ENCODE measurements at regions not wholly inside any gene's neighbourhood (a gene's known extent, or its start where the extent isn't known, plus 50 kb on each side); places are given as distances from the start of the nearest gene placed in this dataset.

GRCh38 chr15:47136236-47136635 lies 581.1 kb upstream of the SEMA6D start:
- Histone ChIP-seq H2BK120ac (ENCODE audit: insufficient read depth, low read length, poor library complexity) (no peak overlapping the region), H3K36me3 (ENCODE audit: control insufficient read depth in 1 of 2, insufficient read depth in 2 of 2, low read length in 2 of 2) (no peaks in the 10 kb centered on the region), H3K4me1 (ENCODE audit: control insufficient read depth in 1 of 2, insufficient read depth in 2 of 2, low read length in 2 of 2) (no peaks in the 10 kb centered on the region), H3K9ac (ENCODE audit: low read length) (no peak overlapping the region), H4K8ac (ENCODE audit: low read depth, low read length) (no peak overlapping the region), H3K4me3 (ENCODE audit: low read depth, low read length) (no peak overlapping the region), H3K4ac (ENCODE audit: low read depth, low read length) (no peak overlapping the region), H2BK5ac (ENCODE audit: low read depth, low read length, poor library complexity) (no peak overlapping the region), H3K18ac (ENCODE audit: low read length) (no peak overlapping the region), H2BK12ac (ENCODE audit: low read length) (no peak overlapping the region), H3K14ac (ENCODE audit: low read length) (no peak overlapping the region), H3K27ac (ENCODE audit: low read depth, low read length) (no peak overlapping the region), H3K27me3 (ENCODE audit: insufficient read depth, low read length) (no peaks in the 10 kb centered on the region), H3K79me1 (ENCODE audit: low read length) (no peaks in the 10 kb centered on the region), H2AK5ac (ENCODE audit: low read length) (no peak overlapping the region), H3K79me2 (ENCODE audit: control insufficient read depth, insufficient read depth, low read length, poor library complexity) (no peaks in the 10 kb centered on the region), H4K12ac (ENCODE audit: low read depth, low read length) (no peak overlapping the region), H4K91ac (ENCODE audit: low read depth, low read length) (no peak overlapping the region), H3K23ac (ENCODE audit: low read length) (no peak overlapping the region), H3K9me3 (ENCODE audit: insufficient read depth, low read depth, low read length) (no peaks in the 10 kb centered on the region), H2AFZ (ENCODE audit: insufficient read depth, low read length, poor library complexity) (no peak overlapping the region), H3K4me2 (ENCODE audit: low read length) (no peak overlapping the region)
- no CpG with 5 or more reads among the region's 2 CpGs for WGBS (ENCODE audit: extremely low coverage, insufficient coverage, insufficient read length)
- no peak for DNase-seq

- no peaks in the 10 kb centered on the region for H3K27me3 ChIP-seq (ENCODE audit: insufficient read depth, low read length)
- no peak overlapping the region for H2BK12ac ChIP-seq (ENCODE audit: low read length)
- no peak overlapping the region for H4K8ac ChIP-seq (ENCODE audit: low read depth, low read length)
- no peak for DNase-seq
- H3K36me3 ChIP-seq (ENCODE audit: control insufficient read depth in 1 of 2, insufficient read depth in 2 of 2, low read length in 2 of 2) = no peaks in the 10 kb centered on the region
- no peak overlapping the region for H3K9ac ChIP-seq (ENCODE audit: low read length)
- no peak overlapping the region for H2AK5ac ChIP-seq (ENCODE audit: low read length)
- H2AFZ ChIP-seq (ENCODE audit: insufficient read depth, low read length, poor library complexity) = no peak overlapping the region
- no peak overlapping the region for H3K4me3 ChIP-seq (ENCODE audit: low read depth, low read length)
- H2BK5ac ChIP-seq (ENCODE audit: low read depth, low read length, poor library complexity) = no peak overlapping the region
- no peak overlapping the region for H3K23ac ChIP-seq (ENCODE audit: low read length)
- H3K79me2 ChIP-seq (ENCODE audit: control insufficient read depth, insufficient read depth, low read length, poor library complexity) = no peaks in the 10 kb centered on the region
- no peak overlapping the region for H3K4ac ChIP-seq (ENCODE audit: low read depth, low read length)
- no peak overlapping the region for H3K4me2 ChIP-seq (ENCODE audit: low read length)
- no peaks in the 10 kb centered on the region for H3K4me1 ChIP-seq (ENCODE audit: control insufficient read depth in 1 of 2, insufficient read depth in 2 of 2, low read length in 2 of 2)
- H2BK120ac ChIP-seq (ENCODE audit: insufficient read depth, low read length, poor library complexity) = no peak overlapping the region
- H3K14ac ChIP-seq (ENCODE audit: low read length) = no peak overlapping the region
- H3K18ac ChIP-seq (ENCODE audit: low read length) = no peak overlapping the region
- no CpG with 5 or more reads among the region's 2 CpGs for WGBS (ENCODE audit: extremely low coverage, insufficient coverage, insufficient read length)
- no peaks in the 10 kb centered on the region for H3K9me3 ChIP-seq (ENCODE audit: insufficient read depth, low read depth, low read length)
- H4K12ac ChIP-seq (ENCODE audit: low read depth, low read length) = no peak overlapping the region
- H3K27ac ChIP-seq (ENCODE audit: low read depth, low read length) = no peak overlapping the region
- H4K91ac ChIP-seq (ENCODE audit: low read depth, low read length) = no peak overlapping the region
- no peaks in the 10 kb centered on the region for H3K79me1 ChIP-seq (ENCODE audit: low read length)
Measured at GRCh38 chr15:47139965-47140364, 577.3 kb upstream of the SEMA6D start.

- Histone ChIP-seq H3K14ac (ENCODE audit: low read length) (no peak overlapping the region), H3K23ac (ENCODE audit: low read length) (no peak overlapping the region), H3K79me1 (ENCODE audit: low read length) (no peaks in the 10 kb centered on the region), H4K12ac (ENCODE audit: low read depth, low read length) (no peak overlapping the region), H2AK5ac (ENCODE audit: low read length) (no peak overlapping the region), H2BK12ac (ENCODE audit: low read length) (no peak overlapping the region), H3K9me3 (ENCODE audit: insufficient read depth, low read depth, low read length) (no peaks in the 10 kb centered on the region), H2BK120ac (ENCODE audit: insufficient read depth, low read length, poor library complexity) (no peak overlapping the region), H3K27me3 (ENCODE audit: insufficient read depth, low read length) (no peaks in the 10 kb centered on the region), H3K36me3 (ENCODE audit: control insufficient read depth in 1 of 2, insufficient read depth in 2 of 2, low read length in 2 of 2) (no peaks in the 10 kb centered on the region), H3K4me3 (ENCODE audit: low read depth, low read length) (no peak overlapping the region), H2AFZ (ENCODE audit: insufficient read depth, low read length, poor library complexity) (no peak overlapping the region), H3K9ac (ENCODE audit: low read length) (no peak overlapping the region), H3K27ac (ENCODE audit: low read depth, low read length) (no peak overlapping the region), H2BK5ac (ENCODE audit: low read depth, low read length, poor library complexity) (no peak overlapping the region), H4K8ac (ENCODE audit: low read depth, low read length) (no peak overlapping the region), H4K91ac (ENCODE audit: low read depth, low read length) (no peak overlapping the region), H3K4me1 (ENCODE audit: control insufficient read depth in 1 of 2, insufficient read depth in 2 of 2, low read length in 2 of 2) (peaks cover 0 to 1% of the 10 kb centered on the region in 2 experiments), H3K4ac (ENCODE audit: low read depth, low read length) (no peak overlapping the region), H3K4me2 (ENCODE audit: low read length) (no peak overlapping the region), H3K18ac (ENCODE audit: low read length) (no peak overlapping the region), H3K79me2 (ENCODE audit: control insufficient read depth, insufficient read depth, low read length, poor library complexity) (no peaks in the 10 kb centered on the region)
- WGBS (ENCODE audit: extremely low coverage, insufficient coverage, insufficient read length) = no CpG with 5 or more reads among the region's 4 CpGs
- no peak for DNase-seq
Measured at GRCh38 chr15:47157827-47158226, 559.5 kb upstream of the SEMA6D start.

- H3K36me3 ChIP-seq (ENCODE audit: control insufficient read depth in 1 of 2, insufficient read depth in 2 of 2, low read length in 2 of 2) = no peaks in the 10 kb centered on the region
- H4K91ac ChIP-seq (ENCODE audit: low read depth, low read length) = no peak overlapping the region
- H3K4me3 ChIP-seq (ENCODE audit: low read depth, low read length) = no peak overlapping the region
- peaks cover 0 to 1% of the 10 kb centered on the region in 2 experiments for H3K4me1 ChIP-seq (ENCODE audit: control insufficient read depth in 1 of 2, insufficient read depth in 2 of 2, low read length in 2 of 2)
- H3K27ac ChIP-seq (ENCODE audit: low read depth, low read length) = no peak overlapping the region
- no peak overlapping the region for H2BK5ac ChIP-seq (ENCODE audit: low read depth, low read length, poor library complexity)
- no peaks in the 10 kb centered on the region for H3K79me1 ChIP-seq (ENCODE audit: low read length)
- H3K9ac ChIP-seq (ENCODE audit: low read length) = no peak overlapping the region
- no peak overlapping the region for H2AK5ac ChIP-seq (ENCODE audit: low read length)
- no peak overlapping the region for H3K4ac ChIP-seq (ENCODE audit: low read depth, low read length)
- H3K18ac ChIP-seq (ENCODE audit: low read length) = no peak overlapping the region
- no peaks in the 10 kb centered on the region for H3K27me3 ChIP-seq (ENCODE audit: insufficient read depth, low read length)
- no peak overlapping the region for H2AFZ ChIP-seq (ENCODE audit: insufficient read depth, low read length, poor library complexity)
- no peaks in the 10 kb centered on the region for H3K79me2 ChIP-seq (ENCODE audit: control insufficient read depth, insufficient read depth, low read length, poor library complexity)
- H3K4me2 ChIP-seq (ENCODE audit: low read length) = no peak overlapping the region
- no peak overlapping the region for H2BK120ac ChIP-seq (ENCODE audit: insufficient read depth, low read length, poor library complexity)
- no peak overlapping the region for H3K14ac ChIP-seq (ENCODE audit: low read length)
- no peak for DNase-seq
- no CpG with 5 or more reads among the region's 2 CpGs for WGBS (ENCODE audit: extremely low coverage, insufficient coverage, insufficient read length)
- no peak overlapping the region for H3K23ac ChIP-seq (ENCODE audit: low read length)
- no peak overlapping the region for H4K12ac ChIP-seq (ENCODE audit: low read depth, low read length)
- no peak overlapping the region for H4K8ac ChIP-seq (ENCODE audit: low read depth, low read length)
- no peak overlapping the region for H2BK12ac ChIP-seq (ENCODE audit: low read length)
- no peaks in the 10 kb centered on the region for H3K9me3 ChIP-seq (ENCODE audit: insufficient read depth, low read depth, low read length)
Measured at GRCh38 chr15:47158573-47158972, 558.7 kb upstream of the SEMA6D start.
